ENCODE measurements at regions not wholly inside any gene's neighbourhood (a gene's known extent, or its start where the extent isn't known, plus 50 kb on each side); places are given as distances from the start of the nearest gene placed in this dataset.

GRCh38 chr13:47120282-47120681 is 223.4 kb upstream of the HTR2A start:
- TF ChIP-seq POLR2AphosphoS5 (IDR thresholded peaks at IDR 0.05) (no peak), EP300 (IDR thresholded peaks at IDR 0.05) (no peak)

Measured in esophagus muscularis mucosa (tissue), 3 donors.